Endometrial microvascular endothelial cells (primary cell): ENCODE measurements at regions not wholly inside any gene's neighbourhood (a gene's known extent, or its start where the extent isn't known, plus 50 kb on each side); places are given as distances from the start of the nearest gene placed in this dataset.

Source experiments
- in situ Hi-C: cut with HindIII; loops from 2 replicates; pipeline ENCODE4 v1.10.0; 2017; ENCODE audit warnings: low sequenced_read_pairs, low pct_unique_long_range_greater_than_20kb; ENCODE audit errors: inconsistent ontology term

GRCh38 chr5:68459810-68460139, 244.2 kb downstream of the PIK3R1 start:
- in situ Hi-C loops = no loop called here

- in situ Hi-C loops = no loop called here
Observed at GRCh38 chr5:68460147-68460798, 244.7 kb downstream of the PIK3R1 start.

GRCh38 chr5:68463606-68464005, 248.1 kb downstream of the PIK3R1 start:
- in situ Hi-C loops = no loop called here

GRCh38 chr5:68464424-68464823, 248.9 kb downstream of the PIK3R1 start:
- in situ Hi-C loops = no loop called here

- in situ Hi-C loops = no loop called here
Observed at GRCh38 chr5:68465133-68465532, 249.6 kb downstream of the PIK3R1 start.

- in situ Hi-C loops = no loop called here
Observed at GRCh38 chr5:68465934-68466551, 250.5 kb downstream of the PIK3R1 start.

GRCh38 chr5:68467208-68467607, 251.7 kb downstream of the PIK3R1 start:
- in situ Hi-C loops = no loop called here

GRCh38 chr5:68467794-68468193, 252.2 kb downstream of the PIK3R1 start:
- in situ Hi-C loops = no loop called here

GRCh38 chr5:68468322-68468721, 252.8 kb downstream of the PIK3R1 start:
- in situ Hi-C loops = no loop called here

GRCh38 chr5:68475476-68475983, 260.0 kb downstream of the PIK3R1 start:
- in situ Hi-C loops = no loop called here

GRCh38 chr5:68476854-68477253, 261.3 kb downstream of the PIK3R1 start:
- in situ Hi-C loops = no loop called here

GRCh38 chr5:68478301-68479095, 262.9 kb downstream of the PIK3R1 start:
- in situ Hi-C loops = no loop called here

GRCh38 chr5:68479524-68479923, 264.0 kb downstream of the PIK3R1 start:
- in situ Hi-C loops = no loop called here

- in situ Hi-C loops = no loop called here
Observed at GRCh38 chr5:68480335-68480940, 264.9 kb downstream of the PIK3R1 start.

- in situ Hi-C loops = no loop called here
Observed at GRCh38 chr5:68482199-68482598, 266.6 kb downstream of the PIK3R1 start.

- in situ Hi-C loops = no loop called here
Observed at GRCh38 chr5:68484307-68485068, 268.9 kb downstream of the PIK3R1 start.

- in situ Hi-C loops = no loop called here
Observed at GRCh38 chr5:68489556-68489955, 274.0 kb downstream of the PIK3R1 start.

GRCh38 chr5:68490406-68490805, 274.9 kb downstream of the PIK3R1 start:
- in situ Hi-C loops = no loop called here

- in situ Hi-C loops = no loop called here
Observed at GRCh38 chr5:68494771-68495170, 279.2 kb downstream of the PIK3R1 start.
